ENCODE measurements at regions not wholly inside any gene's neighbourhood (a gene's known extent, or its start where the extent isn't known, plus 50 kb on each side); places are given as distances from the start of the nearest gene placed in this dataset.

DNA sequence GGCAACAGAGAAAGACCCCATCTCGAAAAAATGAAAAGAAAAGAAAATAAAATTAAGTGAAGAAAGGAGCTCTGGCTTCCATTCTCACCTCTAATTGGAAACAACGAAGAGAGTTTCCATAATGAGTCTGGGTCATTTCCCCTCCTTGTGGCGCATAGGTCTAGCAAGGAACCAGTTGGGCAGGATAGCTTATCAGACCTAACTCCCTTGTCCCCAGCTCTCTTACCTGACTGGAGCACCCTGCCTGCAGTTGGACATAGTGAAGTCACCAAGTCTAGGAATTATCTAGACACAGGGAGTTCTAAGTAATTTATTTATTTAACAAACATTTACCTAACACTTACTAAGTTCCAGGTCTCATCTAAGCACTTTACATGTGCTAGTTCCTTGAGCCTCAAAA is 63.0 kb upstream of the RAB4A start:
- Histone ChIP-seq H3K27ac (ENCODE audit: low read depth in 1 of 2, low read length in 2 of 2) (no peak overlapping the region), H3K4me1 (ENCODE audit: control insufficient read depth in 1 of 2, insufficient read depth in 2 of 2, low read length in 2 of 2) (no peaks in the 10 kb centered on the region), H4K20me1 (ENCODE audit: insufficient read depth, low read length) (no peaks in the 10 kb centered on the region), H3K4me2 (replicated peaks; ENCODE audit: extremely low read depth, low read length, poor library complexity, severe bottlenecking) (no peak overlapping the region), H3K4me3 (replicated peaks in 1 of 3; ENCODE audit: low read depth in 2 of 3, low read length in 3 of 3) (no peak overlapping the region), H2AFZ (ENCODE audit: insufficient read depth, low read depth, low read length, poor library complexity, severe bottlenecking) (no peak overlapping the region), H3K27me3 (ENCODE audit: control insufficient read depth in 2 of 2, insufficient read depth in 2 of 2, low read length in 2 of 2) (no peaks in the 10 kb centered on the region), H3K9me3 (replicated peaks in 1 of 2; ENCODE audit: control insufficient read depth in 1 of 2, insufficient read depth in 1 of 2, low read length in 2 of 2) (peaks cover 0 to 4% of the 10 kb centered on the region in 2 donors), H3K79me2 (ENCODE audit: insufficient read depth, low read length) (no peaks in the 10 kb centered on the region), H3K9ac (ENCODE audit: insufficient read depth, low read length, poor library complexity, severe bottlenecking) (no peak overlapping the region), H3K36me3 (replicated peaks in 1 of 2; ENCODE audit: control insufficient read depth in 1 of 2, insufficient read depth in 2 of 2, low read length in 2 of 2) (no peaks in the 10 kb centered on the region)
- Mint-ChIP-seq H3K4me3 (no peak overlapping the region), H3K9me3 (peaks cover 0 to 4% (median 2%) of the 10 kb centered on the region in 7 donors), H3K27me3 (ENCODE audit: low read depth in 3 of 3) (peaks cover 0 to 4% (median 2%) of the 10 kb centered on the region in 3 donors), H3K36me3 (no peaks in the 10 kb centered on the region), H3K27ac (no peak overlapping the region), H3K4me1 (no peaks in the 10 kb centered on the region)
- TF ChIP-seq, protein P1, sequence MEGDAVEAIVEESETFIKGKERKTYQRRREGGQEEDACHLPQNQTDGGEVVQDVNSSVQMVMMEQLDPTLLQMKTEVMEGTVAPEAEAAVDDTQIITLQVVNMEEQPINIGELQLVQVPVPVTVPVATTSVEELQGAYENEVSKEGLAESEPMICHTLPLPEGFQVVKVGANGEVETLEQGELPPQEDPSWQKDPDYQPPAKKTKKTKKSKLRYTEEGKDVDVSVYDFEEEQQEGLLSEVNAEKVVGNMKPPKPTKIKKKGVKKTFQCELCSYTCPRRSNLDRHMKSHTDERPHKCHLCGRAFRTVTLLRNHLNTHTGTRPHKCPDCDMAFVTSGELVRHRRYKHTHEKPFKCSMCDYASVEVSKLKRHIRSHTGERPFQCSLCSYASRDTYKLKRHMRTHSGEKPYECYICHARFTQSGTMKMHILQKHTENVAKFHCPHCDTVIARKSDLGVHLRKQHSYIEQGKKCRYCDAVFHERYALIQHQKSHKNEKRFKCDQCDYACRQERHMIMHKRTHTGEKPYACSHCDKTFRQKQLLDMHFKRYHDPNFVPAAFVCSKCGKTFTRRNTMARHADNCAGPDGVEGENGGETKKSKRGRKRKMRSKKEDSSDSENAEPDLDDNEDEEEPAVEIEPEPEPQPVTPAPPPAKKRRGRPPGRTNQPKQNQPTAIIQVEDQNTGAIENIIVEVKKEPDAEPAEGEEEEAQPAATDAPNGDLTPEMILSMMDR (IDR thresholded peaks at IDR 0.05), result no peak
- no CpG with 5 or more reads among the region's 3 CpGs for WGBS (ENCODE audit: insufficient coverage)
- DNase-seq, result no peak
- intact Hi-C loops (cut with micrococcal nuclease), result no loop called here

DNA sequence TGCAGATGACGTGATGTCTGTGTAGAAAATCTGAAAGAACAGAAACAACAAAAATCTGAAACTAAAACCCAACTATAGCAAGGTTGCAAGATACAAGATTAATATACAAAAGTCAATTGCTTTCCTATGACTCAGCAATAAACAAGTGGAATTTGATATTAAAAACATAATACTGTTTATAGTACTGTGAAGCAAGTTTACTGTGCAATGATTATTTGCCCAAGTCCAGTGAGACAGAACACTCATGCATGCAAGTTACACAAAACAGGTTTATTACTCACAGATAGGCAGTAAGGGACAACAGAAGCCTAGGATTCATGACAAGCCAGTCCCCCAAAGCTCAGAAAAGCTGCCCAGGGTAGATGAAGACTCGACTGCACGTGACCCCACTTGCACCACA is 62.4 kb upstream of the RAB4A start:
- H3K27ac ChIP-seq (ENCODE audit: low read depth in 1 of 2, low read length in 2 of 2), result no peak overlapping the region
- peaks cover 0 to 4% (median 2%) of the 10 kb centered on the region in 3 donors for H3K27me3 Mint-ChIP-seq (ENCODE audit: low read depth in 3 of 3)
- DNase-seq, result no peak
- no peak overlapping the region for H3K4me2 ChIP-seq (replicated peaks; ENCODE audit: extremely low read depth, low read length, poor library complexity, severe bottlenecking)
- TF ChIP-seq, protein P1 (IDR thresholded peaks at IDR 0.05), result no peak
- H3K79me2 ChIP-seq (ENCODE audit: insufficient read depth, low read length), result no peaks in the 10 kb centered on the region
- intact Hi-C loops (cut with micrococcal nuclease), result no loop called here
- H4K20me1 ChIP-seq (ENCODE audit: insufficient read depth, low read length), result no peaks in the 10 kb centered on the region
- H2AFZ ChIP-seq (ENCODE audit: insufficient read depth, low read depth, low read length, poor library complexity, severe bottlenecking), result no peak overlapping the region
- peaks cover 0 to 4% (median 2%) of the 10 kb centered on the region in 7 donors for H3K9me3 Mint-ChIP-seq
- H3K4me1 Mint-ChIP-seq, result no peaks in the 10 kb centered on the region
- H3K9ac ChIP-seq (ENCODE audit: insufficient read depth, low read length, poor library complexity, severe bottlenecking), result no peak overlapping the region
- no peaks in the 10 kb centered on the region for H3K36me3 Mint-ChIP-seq
- H3K27me3 ChIP-seq (ENCODE audit: control insufficient read depth in 2 of 2, insufficient read depth in 2 of 2, low read length in 2 of 2), result no peaks in the 10 kb centered on the region
- H3K4me3 Mint-ChIP-seq, result no peak overlapping the region
- no peaks in the 10 kb centered on the region for H3K4me1 ChIP-seq (ENCODE audit: control insufficient read depth in 1 of 2, insufficient read depth in 2 of 2, low read length in 2 of 2)
- H3K9me3 ChIP-seq (replicated peaks in 1 of 2; ENCODE audit: control insufficient read depth in 1 of 2, insufficient read depth in 1 of 2, low read length in 2 of 2), result peaks cover 0 to 4% of the 10 kb centered on the region in 2 donors
- WGBS (ENCODE audit: insufficient coverage), result 100% methylated on average over 2 of the region's 3 CpGs
- no peaks in the 10 kb centered on the region for H3K36me3 ChIP-seq (replicated peaks in 1 of 2; ENCODE audit: control insufficient read depth in 1 of 2, insufficient read depth in 2 of 2, low read length in 2 of 2)
- H3K4me3 ChIP-seq (replicated peaks in 1 of 3; ENCODE audit: low read depth in 2 of 3, low read length in 3 of 3), result no peak overlapping the region
- peak overlapping the region in 1 of 7 donors; percentile 50 for H3K27ac Mint-ChIP-seq

Measured in CD14-positive monocyte (primary cell).